Transverse colon (tissue), 4 donors: ENCODE measurements at regions not wholly inside any gene's neighbourhood (a gene's known extent, or its start where the extent isn't known, plus 50 kb on each side); places are given as distances from the start of the nearest gene placed in this dataset.

Experiments used
- DNase-seq: peaks from one replicate; pipeline ENCODE4 v3.0.0-alpha.2; 2019
- H3K27ac ChIP-seq, 4 donors: fragments of 200-600 bp; sonication (generic); 2 replicates each; pipeline ENCODE4 v1.5.1; 2016 to 2018; ENCODE audit warnings: inconsistent platforms in 4 of 4
- H3K27me3 ChIP-seq: fragments of 200-600 bp; sonication (generic); 2 replicates; pipeline ENCODE4 v1.5.1; 2017; ENCODE audit warnings: inconsistent platforms
- H3K36me3 ChIP-seq, 4 donors: fragments of 200-600 bp; sonication (generic); 2 replicates each; pipeline ENCODE4 v1.5.1; 2017 to 2019; ENCODE audit warnings: inconsistent platforms in 4 of 4
- H3K4me1 ChIP-seq, 4 donors: fragments of 200-600 bp; sonication (generic); 2 replicates each; pipeline ENCODE4 v1.5.1; 2017 to 2020; ENCODE audit warnings: inconsistent platforms in 4 of 4
- H3K4me3 ChIP-seq, 4 donors: fragments of 200-600 bp; sonication (generic); 1 replicate in 1 of 4; 2 replicates in 3 of 4; pipeline versions ENCODE4 v1.5.1 to v1.6.1; 2017 to 2019; ENCODE audit warnings: inconsistent platforms in 4 of 4
- H3K9me3 ChIP-seq, 2 donors: fragments of 200-600 bp; sonication (generic); 2 replicates each; pipeline ENCODE4 v1.5.1; 2017 to 2019; ENCODE audit warnings: inconsistent platforms in 2 of 2
- CTCF ChIP-seq, 5 experiments: fragments of 200-600 bp in 3 of 5; fragments of 450-650 bp in 2 of 5; sonication (generic) in 3 of 5; IDR thresholded peaks; 1 replicate in 2 of 5; 2 replicates in 3 of 5; pipeline ENCODE4 v1.5.1; 2016 to 2017; ENCODE audit warnings: antibody characterized with exemption in 5 of 5, inconsistent platforms in 3 of 5, mild to moderate bottlenecking in 2 of 5, moderate library complexity in 1 of 5
- EP300 ChIP-seq: sonication (generic); formaldehyde crosslinking; IDR thresholded peaks from one replicate; pipeline ENCODE4 v1.6.1; 2017; ENCODE audit warnings: antibody characterized with exemption, low read depth
- POLR2A ChIP-seq: fragments of 450-650 bp; IDR thresholded peaks from one replicate; pipeline ENCODE4 v1.6.1; 2016; ENCODE audit warnings: antibody characterized with exemption, mild to moderate bottlenecking, moderate library complexity
- POLR2AphosphoS5 ChIP-seq, 3 donors: sonication (generic); formaldehyde crosslinking; IDR thresholded peaks; one replicate each; pipeline ENCODE4 v1.6.1; 2016; ENCODE audit warnings: antibody characterized with exemption in 3 of 3
- WGBS, 2 donors: methylation state at CpG; one replicate each; pipeline ENCODE4 v1.1.5; 2018; ENCODE audit warnings: low coverage in 1 of 2; 5-methylcytosine and 5-hydroxymethylcytosine counted together
- in situ Hi-C, 4 donors: fragments of 200-750 bp; cut with MboI; loops; one replicate each; pipeline versions ENCODE4 v1.15.0 to v1.15.1; 2017; ENCODE audit warnings: low sequenced_read_pairs in 3 of 4, low pct_ligation_motif_present in 1 of 4, low pct_unique_long_range_greater_than_20kb in 1 of 4
- intact Hi-C: fragments of 100-400 bp; cut with DNase I; formaldehyde crosslinking; loops from one replicate; pipeline ENCODE4 v1.15.1; 2023; ENCODE audit warnings: low total_unique reads

DNA sequence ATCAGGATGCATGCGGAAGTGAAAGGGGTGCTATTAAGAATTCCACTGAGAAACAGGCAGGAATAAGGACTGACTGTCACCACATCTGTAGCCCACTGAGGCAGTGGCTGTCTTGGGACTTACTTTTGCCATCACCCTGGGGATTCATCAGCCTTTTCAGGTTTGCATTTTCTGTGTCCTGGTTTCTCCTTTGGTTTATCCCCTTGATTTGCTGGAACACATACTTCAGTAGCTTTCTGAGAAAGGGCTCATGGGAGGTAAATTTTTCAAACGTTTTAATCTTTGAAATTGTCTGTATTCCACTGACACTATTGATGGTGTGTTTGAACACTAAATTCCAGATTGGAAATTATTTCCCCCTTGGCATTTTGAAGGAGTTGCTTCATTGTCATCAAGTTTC lies 80.2 kb upstream of the ACTRT2 start:
- in situ Hi-C loops = no loop called here

GRCh38 chr1:2941907-2942306 lies 79.4 kb upstream of the ACTRT2 start:
- intact Hi-C loops = no loop called here
- H3K4me3 ChIP-seq = no peak overlapping the region
- in situ Hi-C loops = no loop called here
- H3K9me3 ChIP-seq = peaks cover 0 to 11% of the 10 kb centered on the region in 2 donors
- no peak overlapping the region for H3K27ac ChIP-seq
- H3K4me1 ChIP-seq = no peaks in the 10 kb centered on the region
- no peaks in the 10 kb centered on the region for H3K36me3 ChIP-seq
- DNase-seq = no peak
- peaks cover 9% of the 10 kb centered on the region for H3K27me3 ChIP-seq
- WGBS, 2 donors = 85% methylated on average over 5 of the region's 6 CpGs; no CpG with 5 or more reads in 1 of the 2 donors
- TF ChIP-seq POLR2AphosphoS5 (IDR thresholded peaks at IDR 0.05) = no peak
- TF ChIP-seq EP300 = no peak
- no peak for TF ChIP-seq POLR2A
- TF ChIP-seq CTCF (IDR thresholded peaks at IDR 0.05) = no peak

More for the DNA sequence above, 80.2 kb upstream of the ACTRT2 start:
- Histone ChIP-seq H3K27ac (no peak overlapping the region), H3K4me3 (no peak overlapping the region), H3K9me3 (peaks cover 0 to 11% of the 10 kb centered on the region in 2 donors), H3K4me1 (no peaks in the 10 kb centered on the region), H3K36me3 (no peaks in the 10 kb centered on the region), H3K27me3 (peaks cover under 1% of the 10 kb centered on the region)
- 75 to 100% methylated on average over 1 to 2 of the region's 2 CpGs for WGBS, 2 donors
- TF ChIP-seq CTCF (IDR thresholded peaks at IDR 0.05) (no peak), EP300 (no peak), POLR2A (no peak), POLR2AphosphoS5 (IDR thresholded peaks at IDR 0.05) (no peak)
- intact Hi-C loops = no loop called here
- DNase-seq = no peak

DNA sequence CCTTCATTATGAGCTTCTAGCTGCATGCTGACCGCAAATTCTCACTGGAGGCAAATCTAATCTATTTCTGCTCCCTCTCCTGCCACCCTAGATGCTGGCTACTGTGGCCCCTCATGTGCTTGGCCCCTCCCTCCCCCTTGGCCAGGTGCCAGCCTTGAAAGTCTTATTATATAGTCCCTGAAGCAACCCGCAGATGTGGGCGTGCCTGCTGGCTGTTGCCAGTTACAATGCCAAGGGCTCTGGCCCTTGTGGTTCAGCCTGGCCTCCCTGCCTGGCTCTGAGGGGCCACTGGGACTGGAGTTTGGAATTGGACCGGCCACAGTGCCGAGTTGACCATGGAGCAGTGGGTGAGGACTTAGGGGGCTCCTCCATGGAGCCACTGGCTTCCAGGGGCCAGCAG lies 78.9 kb upstream of the ACTRT2 start:
- Histone ChIP-seq H3K27ac (no peak overlapping the region), H3K36me3 (no peaks in the 10 kb centered on the region), H3K27me3 (peaks cover 14% of the 10 kb centered on the region), H3K4me3 (no peak overlapping the region), H3K9me3 (peaks cover 0 to 11% of the 10 kb centered on the region in 2 donors), H3K4me1 (no peaks in the 10 kb centered on the region)
- intact Hi-C loops = no loop called here
- in situ Hi-C loops = no loop called here
- TF ChIP-seq POLR2AphosphoS5 (IDR thresholded peaks at IDR 0.05) (no peak), POLR2A (no peak), EP300 (no peak), CTCF (IDR thresholded peaks at IDR 0.05) (no peak)
- 71 to 100% methylated on average over 1 to 5 of the region's 5 CpGs for WGBS, 2 donors
- no peak for DNase-seq

GRCh38 chr1:2943686-2944260 lies 77.5 kb upstream of the ACTRT2 start:
- H3K27me3 ChIP-seq = peaks cover 26% of the 10 kb centered on the region
- H3K4me3 ChIP-seq = no peak overlapping the region
- no peak for TF ChIP-seq POLR2AphosphoS5 (IDR thresholded peaks at IDR 0.05)
- TF ChIP-seq POLR2A = no peak
- TF ChIP-seq EP300 = no peak
- TF ChIP-seq CTCF (IDR thresholded peaks at IDR 0.05) = no peak
- DNase-seq = no peak
- in situ Hi-C loops = no loop called here
- H3K27ac ChIP-seq = no peak overlapping the region
- H3K9me3 ChIP-seq = peaks cover 0 to 11% of the 10 kb centered on the region in 2 donors
- H3K36me3 ChIP-seq = no peaks in the 10 kb centered on the region
- no peaks in the 10 kb centered on the region for H3K4me1 ChIP-seq
- 71% methylated on average over 7 of the region's 7 CpGs; no CpG with 5 or more reads in 1 of the 2 donors for WGBS, 2 donors
- intact Hi-C loops = no loop called here
